ENCODE measurements at regions not wholly inside any gene's neighbourhood (a gene's known extent, or its start where the extent isn't known, plus 50 kb on each side); places are given as distances from the start of the nearest gene placed in this dataset.

DNA sequence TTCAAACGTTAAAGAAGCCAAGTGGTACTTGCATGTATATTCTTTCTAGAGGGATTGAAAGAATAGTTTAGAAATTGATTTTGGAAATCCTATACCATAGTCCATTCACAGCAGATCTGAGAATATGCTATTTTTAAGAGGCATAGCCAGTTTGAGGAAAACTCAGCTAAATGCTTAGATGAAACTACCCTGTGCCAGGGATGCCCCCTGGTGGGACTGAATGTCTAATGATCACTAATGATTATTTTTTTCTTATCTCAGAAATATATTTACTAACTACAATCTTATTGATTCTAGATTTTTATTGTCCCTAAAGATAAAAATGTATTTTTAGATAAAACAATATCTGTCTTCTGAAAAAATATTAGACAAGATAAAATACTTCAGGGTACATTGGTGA is 844.9 kb upstream of the PHF14 start:
- TF ChIP-seq, protein P1, sequence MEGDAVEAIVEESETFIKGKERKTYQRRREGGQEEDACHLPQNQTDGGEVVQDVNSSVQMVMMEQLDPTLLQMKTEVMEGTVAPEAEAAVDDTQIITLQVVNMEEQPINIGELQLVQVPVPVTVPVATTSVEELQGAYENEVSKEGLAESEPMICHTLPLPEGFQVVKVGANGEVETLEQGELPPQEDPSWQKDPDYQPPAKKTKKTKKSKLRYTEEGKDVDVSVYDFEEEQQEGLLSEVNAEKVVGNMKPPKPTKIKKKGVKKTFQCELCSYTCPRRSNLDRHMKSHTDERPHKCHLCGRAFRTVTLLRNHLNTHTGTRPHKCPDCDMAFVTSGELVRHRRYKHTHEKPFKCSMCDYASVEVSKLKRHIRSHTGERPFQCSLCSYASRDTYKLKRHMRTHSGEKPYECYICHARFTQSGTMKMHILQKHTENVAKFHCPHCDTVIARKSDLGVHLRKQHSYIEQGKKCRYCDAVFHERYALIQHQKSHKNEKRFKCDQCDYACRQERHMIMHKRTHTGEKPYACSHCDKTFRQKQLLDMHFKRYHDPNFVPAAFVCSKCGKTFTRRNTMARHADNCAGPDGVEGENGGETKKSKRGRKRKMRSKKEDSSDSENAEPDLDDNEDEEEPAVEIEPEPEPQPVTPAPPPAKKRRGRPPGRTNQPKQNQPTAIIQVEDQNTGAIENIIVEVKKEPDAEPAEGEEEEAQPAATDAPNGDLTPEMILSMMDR (IDR thresholded peaks at IDR 0.05; ENCODE audit: insufficient read depth, low read length): no peak
- DNase-seq (ENCODE audit: low read depth): no peak
- no peak overlapping the region for H3K4me3 ChIP-seq (ENCODE audit: low read depth, low read length)

DNA sequence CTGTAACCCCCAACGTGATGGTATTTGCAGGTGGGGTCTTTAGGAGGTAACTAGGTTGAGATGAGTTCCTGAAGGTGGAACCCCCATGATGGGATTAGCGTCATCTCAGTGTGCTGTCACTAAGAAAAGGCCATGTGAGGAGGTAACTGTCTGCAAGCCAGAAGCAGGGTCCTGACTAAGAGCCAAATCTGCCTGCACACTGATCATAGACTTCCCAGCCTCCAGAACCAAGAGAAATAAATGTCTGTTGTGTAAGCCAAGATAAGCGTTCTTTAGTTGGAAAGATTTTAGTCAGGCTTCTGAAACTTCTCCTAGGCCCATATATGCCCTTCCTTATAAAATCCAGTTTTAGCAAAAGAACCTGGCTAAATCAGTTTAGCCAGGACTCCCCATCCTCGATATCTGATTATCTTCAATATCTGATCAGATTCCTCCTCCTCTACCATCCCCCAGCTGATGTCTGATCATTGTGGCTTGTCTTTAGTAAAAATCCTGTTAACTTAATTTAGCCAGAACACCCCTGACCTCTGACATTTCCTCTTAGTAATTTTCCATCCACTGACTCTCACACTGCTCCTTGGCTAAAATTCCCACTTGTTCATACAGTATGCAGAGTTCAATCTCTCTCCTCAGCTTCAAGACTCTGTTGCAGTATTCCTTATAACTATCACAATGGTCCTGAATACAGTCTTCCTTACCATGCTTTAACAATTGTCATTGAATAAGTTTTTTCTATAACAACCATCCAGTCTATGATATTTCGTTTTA is 835.4 kb upstream of the PHF14 start:
- TF ChIP-seq, protein P1 (IDR thresholded peaks at IDR 0.05; ENCODE audit: insufficient read depth, low read length): no peak
- no peak for DNase-seq (ENCODE audit: low read depth)
- no peak overlapping the region for H3K4me3 ChIP-seq (ENCODE audit: low read depth, low read length)

DNA sequence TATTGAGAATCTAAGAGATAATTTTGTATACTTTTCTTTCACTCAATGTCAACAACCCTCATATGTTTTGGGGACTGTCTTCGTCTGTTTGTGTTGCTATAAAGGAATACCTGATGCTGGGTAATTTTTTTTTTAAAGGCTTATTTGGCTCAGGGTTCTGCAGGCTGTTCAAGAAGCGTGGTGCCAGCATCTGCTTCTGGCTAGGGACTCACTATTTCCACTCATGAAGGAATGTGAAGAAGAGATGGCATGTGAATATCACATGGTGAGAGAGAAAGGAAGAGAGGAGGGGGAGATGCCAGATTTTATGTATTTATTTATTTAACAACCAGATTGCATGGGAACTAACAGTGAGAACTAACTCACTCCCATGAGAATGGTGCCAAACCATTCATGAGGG is 827.4 kb upstream of the PHF14 start:
- no peak for DNase-seq (ENCODE audit: low read depth)
- TF ChIP-seq, protein P1 (IDR thresholded peaks at IDR 0.05; ENCODE audit: insufficient read depth, low read length): no peak
- no peak overlapping the region for H3K4me3 ChIP-seq (ENCODE audit: low read depth, low read length)

DNA sequence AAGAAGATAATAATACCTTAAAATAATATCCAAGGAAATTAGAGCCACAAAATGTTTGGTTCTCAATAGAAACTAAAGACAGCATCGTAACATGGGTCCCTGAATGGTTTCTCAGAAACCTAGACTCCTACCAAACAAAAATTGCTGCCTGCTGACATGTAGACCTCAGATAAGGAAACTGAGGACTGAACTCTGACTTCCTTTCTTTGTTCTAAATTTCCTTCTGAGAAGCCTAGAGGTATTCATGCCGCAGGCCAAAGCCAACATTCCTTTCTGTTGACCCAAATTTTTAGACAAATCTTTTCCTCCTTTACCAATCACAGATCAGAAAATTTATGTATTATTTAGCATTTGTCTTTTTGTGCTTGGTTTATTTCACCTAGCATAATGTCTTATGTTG is 816.7 kb upstream of the PHF14 start:
- no peak for DNase-seq (ENCODE audit: low read depth)
- TF ChIP-seq, protein P1 (IDR thresholded peaks at IDR 0.05; ENCODE audit: insufficient read depth, low read length): no peak
- no peak overlapping the region for H3K4me3 ChIP-seq (ENCODE audit: low read depth, low read length)

DNA sequence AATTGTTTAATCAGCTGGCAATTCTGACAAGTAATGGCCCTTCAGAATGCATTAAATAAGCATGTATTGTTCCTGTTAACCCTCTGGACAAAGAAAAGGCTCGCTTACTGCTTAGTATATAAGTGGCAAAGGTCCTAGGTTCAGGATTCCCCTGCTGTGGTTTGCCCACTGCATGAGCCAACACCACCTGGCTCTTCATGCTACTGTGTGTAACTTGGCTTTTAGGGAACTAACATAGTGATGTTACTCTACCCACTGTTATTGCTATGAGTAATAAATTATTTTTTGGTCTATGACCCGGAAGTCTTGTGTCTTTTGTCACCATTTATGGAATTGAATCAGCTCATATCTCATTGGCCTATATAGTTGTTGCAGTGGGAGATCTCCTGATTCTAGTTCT is 791.7 kb upstream of the PHF14 start:
- DNase-seq (ENCODE audit: low read depth): no peak
- no peak overlapping the region for H3K4me3 ChIP-seq (ENCODE audit: low read depth, low read length)
- TF ChIP-seq, protein P1 (IDR thresholded peaks at IDR 0.05; ENCODE audit: insufficient read depth, low read length): no peak

DNA sequence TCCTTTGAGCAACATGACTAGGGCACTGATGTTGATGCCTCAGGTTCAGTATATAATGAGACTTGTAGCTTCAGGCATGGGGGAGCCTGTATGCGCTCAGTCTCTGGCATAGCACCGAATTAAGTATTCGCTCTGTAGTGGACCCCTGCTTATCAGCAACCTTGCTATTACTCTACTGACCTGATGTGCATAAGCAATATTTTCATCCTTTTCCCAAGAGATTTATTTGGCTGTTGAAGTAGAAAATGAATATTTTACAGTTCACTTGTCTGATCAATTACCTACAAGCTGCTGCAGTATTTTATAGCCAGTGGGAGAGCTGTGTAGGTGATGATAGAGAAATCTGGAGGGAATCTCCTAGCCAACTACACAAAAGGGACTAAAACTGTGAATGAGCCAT is 781.6 kb upstream of the PHF14 start:
- DNase-seq (ENCODE audit: low read depth): no peak
- no peak overlapping the region for H3K4me3 ChIP-seq (ENCODE audit: low read depth, low read length)
- TF ChIP-seq, protein P1 (IDR thresholded peaks at IDR 0.05; ENCODE audit: insufficient read depth, low read length): no peak

DNA sequence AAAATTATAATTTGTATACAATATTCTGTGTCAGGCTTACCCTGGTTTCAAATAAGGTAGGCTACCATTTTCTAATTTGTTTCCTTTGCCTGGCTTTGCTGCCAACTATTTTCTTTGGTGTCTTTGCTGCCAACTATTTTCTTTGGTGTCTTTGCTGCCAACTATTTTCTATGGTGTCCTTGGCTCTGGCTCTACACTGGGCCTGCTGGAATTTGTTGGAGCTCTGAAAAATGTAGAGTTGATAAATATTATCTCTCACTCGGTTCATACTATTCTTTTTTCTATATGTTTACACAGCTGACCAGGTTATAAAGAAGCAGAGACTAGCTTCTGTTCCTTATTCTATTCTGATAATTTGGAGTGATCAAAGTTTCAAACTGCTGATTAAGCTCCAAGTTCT is 768.0 kb upstream of the PHF14 start:
- no peak for DNase-seq (ENCODE audit: low read depth)
- no peak overlapping the region for H3K4me3 ChIP-seq (ENCODE audit: low read depth, low read length)
- TF ChIP-seq, protein P1 (IDR thresholded peaks at IDR 0.05; ENCODE audit: insufficient read depth, low read length): no peak
